ENCODE measurements at regions not wholly inside any gene's neighbourhood (a gene's known extent, or its start where the extent isn't known, plus 50 kb on each side); places are given as distances from the start of the nearest gene placed in this dataset.

DNA sequence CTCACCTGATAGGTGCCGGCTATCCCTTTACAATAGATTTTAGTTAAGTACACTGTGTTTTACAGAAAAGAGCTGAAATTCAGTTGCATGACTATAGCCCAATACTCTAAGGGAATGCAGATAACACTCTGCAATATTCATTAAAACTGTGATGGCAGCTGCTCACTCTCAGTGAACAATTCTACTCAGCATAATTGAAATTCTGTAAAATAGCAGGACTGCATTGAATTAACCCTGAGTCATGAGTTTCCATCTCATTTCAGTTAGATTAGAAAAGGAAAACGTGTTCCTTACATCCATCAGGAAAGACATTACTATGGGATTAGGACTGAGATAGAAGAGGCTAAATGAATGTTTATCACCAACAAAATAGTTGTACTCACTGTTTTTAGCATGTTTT, 613.3 kb upstream of the JAG1 start:
- no TSS peak for BruUV-seq (replicated peaks)
- no peak overlapping the region for H2AFZ ChIP-seq (ENCODE audit: low read depth, low read length, poor library complexity, severe bottlenecking)
- CTCF ChIA-PET = no interaction called here
- no peaks in the 10 kb centered on the region for H4K20me1 ChIP-seq (ENCODE audit: insufficient read depth)
- TF ChIP-seq ELF1 (IDR thresholded peaks at IDR 0.05; ENCODE audit: borderline replicate concordance, low read depth) (no peak), SP1 (IDR thresholded peaks at IDR 0.05; ENCODE audit: low read depth) (no peak), SIN3A (IDR thresholded peaks at IDR 0.05; ENCODE audit: low read depth) (no peak), RAD21 (IDR thresholded peaks at IDR 0.05; ENCODE audit: low read depth) (no peak), ZFX (IDR thresholded peaks at IDR 0.05) (no peak), POLR2A (IDR thresholded peaks at IDR 0.05; ENCODE audit: borderline replicate concordance, extremely low read depth, insufficient read depth, insufficient read length) (no peak), YY1 (IDR thresholded peaks at IDR 0.05; ENCODE audit: extremely low read depth, insufficient replicate concordance, low read depth, low read length) (no peak), EZH2 (IDR thresholded peaks at IDR 0.05) (no peak)
- TF ChIP-seq, protein P1, sequence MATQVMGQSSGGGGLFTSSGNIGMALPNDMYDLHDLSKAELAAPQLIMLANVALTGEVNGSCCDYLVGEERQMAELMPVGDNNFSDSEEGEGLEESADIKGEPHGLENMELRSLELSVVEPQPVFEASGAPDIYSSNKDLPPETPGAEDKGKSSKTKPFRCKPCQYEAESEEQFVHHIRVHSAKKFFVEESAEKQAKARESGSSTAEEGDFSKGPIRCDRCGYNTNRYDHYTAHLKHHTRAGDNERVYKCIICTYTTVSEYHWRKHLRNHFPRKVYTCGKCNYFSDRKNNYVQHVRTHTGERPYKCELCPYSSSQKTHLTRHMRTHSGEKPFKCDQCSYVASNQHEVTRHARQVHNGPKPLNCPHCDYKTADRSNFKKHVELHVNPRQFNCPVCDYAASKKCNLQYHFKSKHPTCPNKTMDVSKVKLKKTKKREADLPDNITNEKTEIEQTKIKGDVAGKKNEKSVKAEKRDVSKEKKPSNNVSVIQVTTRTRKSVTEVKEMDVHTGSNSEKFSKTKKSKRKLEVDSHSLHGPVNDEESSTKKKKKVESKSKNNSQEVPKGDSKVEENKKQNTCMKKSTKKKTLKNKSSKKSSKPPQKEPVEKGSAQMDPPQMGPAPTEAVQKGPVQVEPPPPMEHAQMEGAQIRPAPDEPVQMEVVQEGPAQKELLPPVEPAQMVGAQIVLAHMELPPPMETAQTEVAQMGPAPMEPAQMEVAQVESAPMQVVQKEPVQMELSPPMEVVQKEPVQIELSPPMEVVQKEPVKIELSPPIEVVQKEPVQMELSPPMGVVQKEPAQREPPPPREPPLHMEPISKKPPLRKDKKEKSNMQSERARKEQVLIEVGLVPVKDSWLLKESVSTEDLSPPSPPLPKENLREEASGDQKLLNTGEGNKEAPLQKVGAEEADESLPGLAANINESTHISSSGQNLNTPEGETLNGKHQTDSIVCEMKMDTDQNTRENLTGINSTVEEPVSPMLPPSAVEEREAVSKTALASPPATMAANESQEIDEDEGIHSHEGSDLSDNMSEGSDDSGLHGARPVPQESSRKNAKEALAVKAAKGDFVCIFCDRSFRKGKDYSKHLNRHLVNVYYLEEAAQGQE (IDR thresholded peaks at IDR 0.05; ENCODE audit: low read depth) = no peak
- no peak for DNase-seq (ENCODE audit: low read depth, low spot score)
- no peaks in the 10 kb centered on the region for H3K4me1 ChIP-seq (ENCODE audit: control insufficient read depth in 1 of 2, insufficient read depth in 2 of 2, low read length in 2 of 2)
- no peaks in the 10 kb centered on the region for H3K36me3 ChIP-seq (ENCODE audit: control insufficient read depth in 1 of 2, insufficient read depth in 2 of 2, low read length in 2 of 2)
- H3K27ac ChIP-seq (ENCODE audit: low read depth, low read length) = no peak overlapping the region
- RAD21 ChIA-PET (ENCODE audit: low non-redundant PET in 1 of 2, low total read pairs in 2 of 2, uncharacterized antibody in 2 of 2, unreplicated experiment in 2 of 2) = no interaction called here
- H3K9me3 ChIP-seq (ENCODE audit: control insufficient read depth in 1 of 2, insufficient read depth in 1 of 2, low read depth in 1 of 2, low read length in 2 of 2) = no peaks in the 10 kb centered on the region
- H3K4me3 ChIP-seq (replicated peaks in 1 of 2; ENCODE audit: low read depth in 1 of 2, low read length in 2 of 2) = no peak overlapping the region
- H3K4me2 ChIP-seq (ENCODE audit: low read length) = no peak overlapping the region
- ATAC-seq = no peak
- no peaks in the 10 kb centered on the region for H3K9me2 ChIP-seq (ENCODE audit: insufficient read depth)
- no peak overlapping the region for H3K9ac ChIP-seq (ENCODE audit: low read length)
- intact Hi-C loops (cut with micrococcal nuclease) = no loop called here
- POLR2A ChIA-PET = no interaction called here
- H3K79me2 ChIP-seq (ENCODE audit: insufficient read depth, low read length) = no peaks in the 10 kb centered on the region
- no peaks in the 10 kb centered on the region for H3K27me3 ChIP-seq (ENCODE audit: insufficient read depth, low read length)
